ENCODE measurements at regions not wholly inside any gene's neighbourhood (a gene's known extent, or its start where the extent isn't known, plus 50 kb on each side); places are given as distances from the start of the nearest gene placed in this dataset.
"Not testable (repeated sequence)": the region's sequence is repeated elsewhere in the genome, so short reads cannot be mapped to it uniquely, and the experiment has no call there.

- Mint-ChIP-seq H3K27me3 (ENCODE audit: insufficient read depth, low read depth) (peaks cover 4% of the 10 kb centered on the region), H3K4me3 (no peak overlapping the region), H3K4me1 (no peaks in the 10 kb centered on the region), H3K36me3 (no peaks in the 10 kb centered on the region), H3K9me3 (no peaks in the 10 kb centered on the region), H3K27ac (no peak overlapping the region)
- Histone ChIP-seq H3K79me2 (ENCODE audit: low read depth) (no peaks in the 10 kb centered on the region), H3K4me3 (no peak overlapping the region), H3K27me3 (no peaks in the 10 kb centered on the region), H3F3A (ENCODE audit: low read depth) (no peaks in the 10 kb centered on the region), H3K4me2 (no peak overlapping the region), H2AFZ (replicated peaks) (no peak overlapping the region), H3K9ac (no peak overlapping the region), H3K4me1 (peaks cover 1% of the 10 kb centered on the region), H4K20me1 (ENCODE audit: low read depth) (no peaks in the 10 kb centered on the region), H3K36me3 (no peaks in the 10 kb centered on the region), H3K27ac (no peak overlapping the region), H3K9me3 (ENCODE audit: low read depth) (no peaks in the 10 kb centered on the region)
- TF ChIP-seq EZH2phosphoT487 (IDR thresholded peaks at IDR 0.05) (no peak), EZH2 (IDR thresholded peaks at IDR 0.05) (no peak)
- TF ChIP-seq, protein P1, sequence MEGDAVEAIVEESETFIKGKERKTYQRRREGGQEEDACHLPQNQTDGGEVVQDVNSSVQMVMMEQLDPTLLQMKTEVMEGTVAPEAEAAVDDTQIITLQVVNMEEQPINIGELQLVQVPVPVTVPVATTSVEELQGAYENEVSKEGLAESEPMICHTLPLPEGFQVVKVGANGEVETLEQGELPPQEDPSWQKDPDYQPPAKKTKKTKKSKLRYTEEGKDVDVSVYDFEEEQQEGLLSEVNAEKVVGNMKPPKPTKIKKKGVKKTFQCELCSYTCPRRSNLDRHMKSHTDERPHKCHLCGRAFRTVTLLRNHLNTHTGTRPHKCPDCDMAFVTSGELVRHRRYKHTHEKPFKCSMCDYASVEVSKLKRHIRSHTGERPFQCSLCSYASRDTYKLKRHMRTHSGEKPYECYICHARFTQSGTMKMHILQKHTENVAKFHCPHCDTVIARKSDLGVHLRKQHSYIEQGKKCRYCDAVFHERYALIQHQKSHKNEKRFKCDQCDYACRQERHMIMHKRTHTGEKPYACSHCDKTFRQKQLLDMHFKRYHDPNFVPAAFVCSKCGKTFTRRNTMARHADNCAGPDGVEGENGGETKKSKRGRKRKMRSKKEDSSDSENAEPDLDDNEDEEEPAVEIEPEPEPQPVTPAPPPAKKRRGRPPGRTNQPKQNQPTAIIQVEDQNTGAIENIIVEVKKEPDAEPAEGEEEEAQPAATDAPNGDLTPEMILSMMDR (IDR thresholded peaks at IDR 0.05) = no peak
- no peak for DNase-seq (ENCODE audit: low spot score)
Observed at GRCh38 chr1:213417846-213418245, 366.8 kb downstream of the RPS6KC1 start.

DNA sequence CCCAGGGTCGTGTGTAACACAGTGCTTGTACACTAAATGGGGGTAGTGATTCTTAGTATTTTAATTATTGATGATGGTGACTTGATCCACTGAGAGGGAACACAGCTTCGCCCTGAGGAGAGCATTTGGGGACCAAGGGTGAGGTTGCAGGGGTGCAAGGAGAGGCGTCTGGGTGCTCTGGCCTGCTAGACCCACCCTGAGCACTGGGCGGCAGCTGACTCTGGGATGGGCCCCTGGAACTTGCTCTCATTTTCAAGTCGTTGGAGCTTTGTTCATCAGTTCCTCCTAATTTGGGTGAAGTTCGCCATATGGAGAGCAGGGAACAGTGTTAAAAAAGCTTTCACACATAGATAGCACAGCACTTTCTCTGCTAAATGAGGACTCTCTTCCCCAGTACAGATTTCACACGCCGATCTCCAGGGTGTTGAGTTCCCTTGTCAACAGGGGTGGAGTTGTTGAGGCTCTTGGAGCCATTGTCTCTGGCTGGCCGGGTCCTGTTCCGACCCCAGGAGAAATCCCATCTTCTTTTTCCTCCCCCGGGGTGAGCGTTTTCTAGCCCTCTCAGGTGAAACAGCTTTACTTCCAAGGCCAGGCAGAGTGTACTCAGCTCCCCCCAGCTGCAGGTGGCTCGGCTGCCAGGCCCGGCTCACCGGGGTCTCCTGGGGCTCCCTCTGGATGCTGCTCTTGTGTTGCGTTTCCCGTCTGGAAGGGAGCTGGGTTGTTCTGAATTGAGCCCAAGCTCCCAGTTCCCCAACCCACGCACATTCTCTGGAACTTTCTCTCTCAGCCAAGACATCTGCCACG lies 367.4 kb downstream of the RPS6KC1 start:
- peaks cover 2% of the 10 kb centered on the region for H3F3A ChIP-seq (ENCODE audit: low read depth)
- H3K4me1 ChIP-seq = peaks cover 8% of the 10 kb centered on the region
- no peaks in the 10 kb centered on the region for H3K36me3 ChIP-seq
- no peaks in the 10 kb centered on the region for H3K36me3 Mint-ChIP-seq
- TF ChIP-seq EZH2phosphoT487 (IDR thresholded peaks at IDR 0.05) (no peak), EZH2 (IDR thresholded peaks at IDR 0.05) (no peak)
- TF ChIP-seq, protein P1 (IDR thresholded peaks at IDR 0.05) = no peak
- H3K9me3 Mint-ChIP-seq = no peaks in the 10 kb centered on the region
- no peak overlapping the region for H3K9ac ChIP-seq
- H2AFZ ChIP-seq (replicated peaks) = no peak overlapping the region
- H3K4me3 Mint-ChIP-seq = no peak overlapping the region
- H3K4me2 ChIP-seq = no peak overlapping the region
- H3K9me3 ChIP-seq (ENCODE audit: low read depth) = no peaks in the 10 kb centered on the region
- H3K79me2 ChIP-seq (ENCODE audit: low read depth) = no peaks in the 10 kb centered on the region
- no peak overlapping the region for H3K27ac Mint-ChIP-seq
- H3K27ac ChIP-seq = no peak overlapping the region
- H4K20me1 ChIP-seq (ENCODE audit: low read depth) = no peaks in the 10 kb centered on the region
- H3K27me3 Mint-ChIP-seq (ENCODE audit: insufficient read depth, low read depth) = peaks cover 4% of the 10 kb centered on the region
- H3K27me3 ChIP-seq = no peaks in the 10 kb centered on the region
- DNase-seq (ENCODE audit: low spot score) = no peak
- peaks cover 6% of the 10 kb centered on the region for H3K4me1 Mint-ChIP-seq
- H3K4me3 ChIP-seq = no peak overlapping the region

DNA sequence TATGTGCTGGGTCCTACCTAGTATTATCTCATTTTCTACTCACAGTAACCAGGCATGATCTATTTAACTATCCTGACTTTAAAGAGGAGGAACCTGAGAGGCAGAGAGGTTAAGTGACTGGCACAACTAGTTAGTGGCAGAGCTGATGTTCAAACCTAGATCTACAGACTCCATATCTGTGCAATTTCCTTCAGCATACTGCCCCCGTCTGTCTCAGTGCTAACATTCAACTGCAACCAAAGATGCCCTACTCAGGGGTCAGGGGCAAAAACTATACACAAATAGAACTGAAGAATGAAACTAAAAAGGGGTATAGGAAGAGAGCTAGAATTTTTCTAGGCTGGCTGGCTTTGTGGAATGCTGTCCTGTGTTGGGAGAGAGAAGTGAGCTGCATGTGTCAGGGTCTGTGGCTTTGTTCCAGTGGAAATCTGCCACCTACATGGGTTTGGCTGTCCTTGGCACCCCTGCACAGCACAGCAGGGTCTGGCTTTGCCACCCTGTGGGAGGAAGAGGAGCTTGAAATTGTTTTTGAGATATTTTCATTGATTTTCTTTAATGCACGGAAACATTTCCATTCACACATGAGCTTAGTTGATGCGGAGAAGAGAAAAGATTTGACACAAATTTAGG lies 368.5 kb downstream of the RPS6KC1 start:
- Histone ChIP-seq H3K9me3 (ENCODE audit: low read depth) (no peaks in the 10 kb centered on the region), H3K4me3 (no peak overlapping the region), H3K27me3 (no peaks in the 10 kb centered on the region), H3K4me1 (peaks cover 18% of the 10 kb centered on the region), H4K20me1 (ENCODE audit: low read depth) (no peaks in the 10 kb centered on the region), H3K4me2 (no peak overlapping the region), H3K79me2 (ENCODE audit: low read depth) (no peaks in the 10 kb centered on the region), H2AFZ (replicated peaks) (no peak overlapping the region), H3F3A (ENCODE audit: low read depth) (peaks cover 13% of the 10 kb centered on the region), H3K9ac (no peak overlapping the region), H3K27ac (no peak overlapping the region), H3K36me3 (no peaks in the 10 kb centered on the region)
- TF ChIP-seq, protein P1 (IDR thresholded peaks at IDR 0.05) = no peak
- TF ChIP-seq EZH2phosphoT487 (IDR thresholded peaks at IDR 0.05) (no peak), EZH2 (IDR thresholded peaks at IDR 0.05) (no peak)
- DNase-seq (ENCODE audit: low spot score) = no peak
- Mint-ChIP-seq H3K27me3 (ENCODE audit: insufficient read depth, low read depth) (peaks cover 4% of the 10 kb centered on the region), H3K27ac (no peak overlapping the region), H3K36me3 (no peaks in the 10 kb centered on the region), H3K9me3 (no peaks in the 10 kb centered on the region), H3K4me3 (no peak overlapping the region), H3K4me1 (peaks cover 16% of the 10 kb centered on the region)

- not testable (repeated sequence) for H3K4me2 ChIP-seq; H3K27me3 Mint-ChIP-seq (ENCODE audit: insufficient read depth, low read depth); H3K36me3 ChIP-seq; DNase-seq (ENCODE audit: low spot score); H3K36me3 Mint-ChIP-seq; H3K79me2 ChIP-seq (ENCODE audit: low read depth); H2AFZ ChIP-seq (replicated peaks); H3K9ac ChIP-seq; H3K27ac ChIP-seq; H3K4me3 ChIP-seq; H3K9me3 ChIP-seq (ENCODE audit: low read depth); H3K9me3 Mint-ChIP-seq; H3K27me3 ChIP-seq; H4K20me1 ChIP-seq (ENCODE audit: low read depth); H3K4me3 Mint-ChIP-seq; H3K27ac Mint-ChIP-seq
- peaks cover 16% of the 10 kb centered on the region for H3F3A ChIP-seq (ENCODE audit: low read depth)
- peaks cover 19% of the 10 kb centered on the region for H3K4me1 ChIP-seq
- peaks cover 16% of the 10 kb centered on the region for H3K4me1 Mint-ChIP-seq
Observed at GRCh38 chr1:213421178-213421577, 370.1 kb downstream of the RPS6KC1 start.

Measured in neural progenitor cell (in vitro differentiated cells).